Neural cell (in vitro differentiated cells): ENCODE measurements at regions not wholly inside any gene's neighbourhood (a gene's known extent, or its start where the extent isn't known, plus 50 kb on each side); places are given as distances from the start of the nearest gene placed in this dataset.

ENCODE experiments used
- H2AFZ ChIP-seq: fragments of 200-600, 300-800 bp; sonication (generic), shearing (Covaris generic); 2 replicates; pipeline ENCODE4 v1.6.0; 2014; ENCODE audit warnings: low read depth, mild to moderate bottlenecking, antibody characterized with exemption, low read length, moderate library complexity
- H3F3A ChIP-seq: fragments of 200-600 bp; shearing (Covaris generic); 2 replicates; pipeline ENCODE4 v1.6.1; 2016; ENCODE audit warnings: mild to moderate bottlenecking, moderate library complexity, mixed read lengths, antibody characterized with exemption, low read length; ENCODE audit not compliant: insufficient read depth, poor library complexity, severe bottlenecking
- H3K27ac ChIP-seq: fragments of 200-600, 300-800 bp; sonication (generic), shearing (Covaris generic); 2 replicates; pipeline ENCODE4 v1.5.1; 2014; ENCODE audit warnings: mild to moderate bottlenecking, low read length, moderate library complexity
- H3K27me3 ChIP-seq: fragments of 300-800, 200-600 bp; sonication (generic), shearing (Covaris generic); 2 replicates; pipeline ENCODE4 v1.6.0; 2014; ENCODE audit warnings: mild to moderate bottlenecking, low read depth, low read length, moderate library complexity; ENCODE audit not compliant: insufficient read depth
- H3K36me3 ChIP-seq: fragments of 300-800, 200-600 bp; sonication (generic), shearing (Covaris generic); 2 replicates; pipeline ENCODE4 v1.5.1; 2014; ENCODE audit warnings: mild to moderate bottlenecking, antibody characterized with exemption, low read length, moderate library complexity; ENCODE audit not compliant: insufficient read depth
- H3K4me2 ChIP-seq: fragments of 300-800, 200-600 bp; sonication (generic), shearing (Covaris generic); 2 replicates; pipeline ENCODE4 v1.6.0; 2014; ENCODE audit warnings: mild to moderate bottlenecking, low read length
- H3K4me3 ChIP-seq: fragments of 300-800, 200-600 bp; sonication (generic), shearing (Covaris generic); 2 replicates; pipeline ENCODE4 v1.5.1; 2014; ENCODE audit warnings: mild to moderate bottlenecking, low read length, moderate library complexity
- H3K79me2 ChIP-seq: fragments of 200-600 bp; shearing (Covaris generic); replicated peaks from 2 replicates; pipeline ENCODE4 v1.6.0; 2014; ENCODE audit warnings: mild to moderate bottlenecking, low read length, moderate library complexity; ENCODE audit not compliant: insufficient read depth
- H3K9ac ChIP-seq: fragments of 300-800, 200-600 bp; sonication (generic), shearing (Covaris generic); 2 replicates; pipeline ENCODE4 v1.6.1; 2016; ENCODE audit warnings: mild to moderate bottlenecking, low read length, mixed read lengths
- H3K9me2 ChIP-seq: fragments of 200-600 bp; shearing (Covaris generic); 2 replicates; pipeline ENCODE4 v1.6.1; 2016; ENCODE audit warnings: mild to moderate bottlenecking, low read length, mixed read lengths; ENCODE audit not compliant: insufficient read depth
- H3K9me3 ChIP-seq: fragments of 200-600, 300-800 bp; sonication (generic), shearing (Covaris generic); 2 replicates; pipeline ENCODE4 v1.6.1; 2016; ENCODE audit warnings: mild to moderate bottlenecking, mixed run types, low read length, moderate library complexity, mixed read lengths
- H4K20me1 ChIP-seq: fragments of 200-600 bp; shearing (Covaris generic); 2 replicates; pipeline ENCODE4 v1.6.1; 2016; ENCODE audit warnings: mild to moderate bottlenecking, mixed run types; ENCODE audit not compliant: insufficient read depth
- EP300 ChIP-seq: fragments of 450-650 bp; conservative IDR thresholded peaks from 2 replicates; pipeline ENCODE4 v1.6.1; 2014; ENCODE audit warnings: antibody characterized with exemption, mild to moderate bottlenecking, moderate library complexity; ENCODE audit not compliant: poor library complexity, severe bottlenecking
- EZH2 ChIP-seq: fragments of 200-600, 300-800 bp; shearing (Covaris generic), sonication (generic); IDR thresholded peaks from 2 replicates; pipeline ENCODE4 v1.6.1; 2014; ENCODE audit warnings: antibody characterized with exemption, low read length, borderline replicate concordance, mild to moderate bottlenecking; ENCODE audit not compliant: insufficient read depth, poor library complexity, severe bottlenecking
- MXI1 ChIP-seq: fragments of 450-650 bp; conservative IDR thresholded peaks from 2 replicates; pipeline ENCODE4 v1.6.1; 2014; ENCODE audit warnings: antibody characterized with exemption, mild to moderate bottlenecking; ENCODE audit not compliant: poor library complexity, severe bottlenecking
- POLR2AphosphoS5 ChIP-seq: IDR thresholded peaks from 2 replicates; pipeline ENCODE4 v1.6.1; 2012
- RAD21 ChIP-seq: fragments of 450-650 bp; conservative IDR thresholded peaks from 2 replicates; pipeline ENCODE4 v1.6.1; 2014; ENCODE audit warnings: antibody characterized with exemption, mild to moderate bottlenecking, moderate library complexity
- SMC3 ChIP-seq: fragments of 450-650 bp; conservative IDR thresholded peaks from 2 replicates; pipeline ENCODE4 v1.6.1; 2014; ENCODE audit warnings: antibody characterized with exemption, mild to moderate bottlenecking, moderate library complexity; ENCODE audit not compliant: poor library complexity
- TAF1 ChIP-seq: IDR thresholded peaks from 2 replicates; pipeline ENCODE4 v1.6.1; 2012; ENCODE audit warnings: low read depth
- TF ChIP-seq, protein P1 (sequence below): IDR thresholded peaks from 2 replicates; pipeline ENCODE4 v1.6.1; 2012; ENCODE audit warnings: borderline replicate concordance
- TF ChIP-seq, protein P2 (sequence below): fragments of 450-650 bp; IDR thresholded peaks from 2 replicates; pipeline ENCODE4 v1.5.1; 2014; ENCODE audit warnings: antibody characterized with exemption, mild to moderate bottlenecking, moderate library complexity; ENCODE audit not compliant: poor library complexity, severe bottlenecking

DNA sequence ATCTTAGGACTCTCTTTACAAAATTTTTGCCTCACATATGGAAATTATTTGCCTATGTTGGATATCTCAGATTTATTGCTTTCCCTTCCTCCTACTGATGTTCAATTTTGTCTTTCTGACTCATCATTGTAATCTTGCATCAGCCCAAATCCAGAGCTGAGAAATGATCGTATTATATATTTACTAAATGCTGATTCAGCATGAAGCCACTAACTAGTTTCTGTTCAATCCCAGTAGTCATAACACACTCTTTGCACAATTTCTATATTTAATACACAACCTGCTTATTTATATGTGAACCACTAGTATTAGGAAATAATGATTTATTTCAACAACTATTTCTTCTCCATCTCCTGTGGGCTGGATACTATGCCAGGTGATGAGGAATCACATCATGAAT lies 161.1 kb upstream of the PCDH17 start:
- Histone ChIP-seq H3K4me2 (no peak overlapping the region), H2AFZ (no peak overlapping the region), H3K9me2 (no peaks in the 10 kb centered on the region), H3K9ac (no peak overlapping the region), H3K4me3 (no peak overlapping the region), H3F3A (no peaks in the 10 kb centered on the region), H3K79me2 (no peaks in the 10 kb centered on the region), H4K20me1 (no peaks in the 10 kb centered on the region), H3K27ac (no peak overlapping the region), H3K27me3 (no peaks in the 10 kb centered on the region), H3K9me3 (no peaks in the 10 kb centered on the region), H3K36me3 (no peaks in the 10 kb centered on the region)
- TF ChIP-seq, protein P1, sequence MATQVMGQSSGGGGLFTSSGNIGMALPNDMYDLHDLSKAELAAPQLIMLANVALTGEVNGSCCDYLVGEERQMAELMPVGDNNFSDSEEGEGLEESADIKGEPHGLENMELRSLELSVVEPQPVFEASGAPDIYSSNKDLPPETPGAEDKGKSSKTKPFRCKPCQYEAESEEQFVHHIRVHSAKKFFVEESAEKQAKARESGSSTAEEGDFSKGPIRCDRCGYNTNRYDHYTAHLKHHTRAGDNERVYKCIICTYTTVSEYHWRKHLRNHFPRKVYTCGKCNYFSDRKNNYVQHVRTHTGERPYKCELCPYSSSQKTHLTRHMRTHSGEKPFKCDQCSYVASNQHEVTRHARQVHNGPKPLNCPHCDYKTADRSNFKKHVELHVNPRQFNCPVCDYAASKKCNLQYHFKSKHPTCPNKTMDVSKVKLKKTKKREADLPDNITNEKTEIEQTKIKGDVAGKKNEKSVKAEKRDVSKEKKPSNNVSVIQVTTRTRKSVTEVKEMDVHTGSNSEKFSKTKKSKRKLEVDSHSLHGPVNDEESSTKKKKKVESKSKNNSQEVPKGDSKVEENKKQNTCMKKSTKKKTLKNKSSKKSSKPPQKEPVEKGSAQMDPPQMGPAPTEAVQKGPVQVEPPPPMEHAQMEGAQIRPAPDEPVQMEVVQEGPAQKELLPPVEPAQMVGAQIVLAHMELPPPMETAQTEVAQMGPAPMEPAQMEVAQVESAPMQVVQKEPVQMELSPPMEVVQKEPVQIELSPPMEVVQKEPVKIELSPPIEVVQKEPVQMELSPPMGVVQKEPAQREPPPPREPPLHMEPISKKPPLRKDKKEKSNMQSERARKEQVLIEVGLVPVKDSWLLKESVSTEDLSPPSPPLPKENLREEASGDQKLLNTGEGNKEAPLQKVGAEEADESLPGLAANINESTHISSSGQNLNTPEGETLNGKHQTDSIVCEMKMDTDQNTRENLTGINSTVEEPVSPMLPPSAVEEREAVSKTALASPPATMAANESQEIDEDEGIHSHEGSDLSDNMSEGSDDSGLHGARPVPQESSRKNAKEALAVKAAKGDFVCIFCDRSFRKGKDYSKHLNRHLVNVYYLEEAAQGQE = no peak
- TF ChIP-seq SMC3 (no peak), EZH2 (no peak), EP300 (no peak), TAF1 (no peak), POLR2AphosphoS5 (no peak), MXI1 (no peak), RAD21 (no peak)
- TF ChIP-seq, protein P2, sequence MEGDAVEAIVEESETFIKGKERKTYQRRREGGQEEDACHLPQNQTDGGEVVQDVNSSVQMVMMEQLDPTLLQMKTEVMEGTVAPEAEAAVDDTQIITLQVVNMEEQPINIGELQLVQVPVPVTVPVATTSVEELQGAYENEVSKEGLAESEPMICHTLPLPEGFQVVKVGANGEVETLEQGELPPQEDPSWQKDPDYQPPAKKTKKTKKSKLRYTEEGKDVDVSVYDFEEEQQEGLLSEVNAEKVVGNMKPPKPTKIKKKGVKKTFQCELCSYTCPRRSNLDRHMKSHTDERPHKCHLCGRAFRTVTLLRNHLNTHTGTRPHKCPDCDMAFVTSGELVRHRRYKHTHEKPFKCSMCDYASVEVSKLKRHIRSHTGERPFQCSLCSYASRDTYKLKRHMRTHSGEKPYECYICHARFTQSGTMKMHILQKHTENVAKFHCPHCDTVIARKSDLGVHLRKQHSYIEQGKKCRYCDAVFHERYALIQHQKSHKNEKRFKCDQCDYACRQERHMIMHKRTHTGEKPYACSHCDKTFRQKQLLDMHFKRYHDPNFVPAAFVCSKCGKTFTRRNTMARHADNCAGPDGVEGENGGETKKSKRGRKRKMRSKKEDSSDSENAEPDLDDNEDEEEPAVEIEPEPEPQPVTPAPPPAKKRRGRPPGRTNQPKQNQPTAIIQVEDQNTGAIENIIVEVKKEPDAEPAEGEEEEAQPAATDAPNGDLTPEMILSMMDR = no peak

DNA sequence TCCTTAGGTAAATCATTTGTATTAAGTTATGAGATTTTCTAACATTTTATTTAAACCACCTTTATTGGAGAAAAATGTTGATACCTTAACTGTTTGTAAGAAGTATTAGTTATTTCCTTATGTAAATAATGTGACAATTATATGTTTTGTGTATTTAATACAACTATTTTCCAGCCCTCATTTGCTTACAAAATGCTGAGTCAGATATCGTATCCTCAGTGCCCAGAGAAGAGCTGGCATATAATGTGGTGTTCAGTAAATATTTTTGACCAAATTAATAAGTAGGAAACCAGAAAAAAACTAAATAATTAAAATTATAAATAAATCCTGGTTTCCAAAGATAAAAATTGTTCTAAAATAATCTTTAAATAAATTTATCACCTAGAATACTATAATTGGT lies 140.2 kb upstream of the PCDH17 start:
- Histone ChIP-seq H3K36me3 (no peaks in the 10 kb centered on the region), H3K79me2 (no peaks in the 10 kb centered on the region), H4K20me1 (no peaks in the 10 kb centered on the region), H3F3A (no peaks in the 10 kb centered on the region), H3K4me2 (no peak overlapping the region), H3K9me3 (no peaks in the 10 kb centered on the region), H2AFZ (no peak overlapping the region), H3K4me3 (no peak overlapping the region), H3K9ac (no peak overlapping the region), H3K27me3 (no peaks in the 10 kb centered on the region), H3K27ac (no peak overlapping the region), H3K9me2 (no peaks in the 10 kb centered on the region)
- TF ChIP-seq EP300 (no peak), MXI1 (no peak), POLR2AphosphoS5 (no peak), RAD21 (no peak), SMC3 (no peak), TAF1 (no peak), EZH2 (no peak)
- TF ChIP-seq, protein P1 = no peak
- TF ChIP-seq, protein P2 = no peak
